ENCODE measurements at regions not wholly inside any gene's neighbourhood (a gene's known extent, or its start where the extent isn't known, plus 50 kb on each side); places are given as distances from the start of the nearest gene placed in this dataset.
"Not testable (repeated sequence)": the region's sequence is repeated elsewhere in the genome, so short reads cannot be mapped to it uniquely, and the experiment has no call there.

DNA sequence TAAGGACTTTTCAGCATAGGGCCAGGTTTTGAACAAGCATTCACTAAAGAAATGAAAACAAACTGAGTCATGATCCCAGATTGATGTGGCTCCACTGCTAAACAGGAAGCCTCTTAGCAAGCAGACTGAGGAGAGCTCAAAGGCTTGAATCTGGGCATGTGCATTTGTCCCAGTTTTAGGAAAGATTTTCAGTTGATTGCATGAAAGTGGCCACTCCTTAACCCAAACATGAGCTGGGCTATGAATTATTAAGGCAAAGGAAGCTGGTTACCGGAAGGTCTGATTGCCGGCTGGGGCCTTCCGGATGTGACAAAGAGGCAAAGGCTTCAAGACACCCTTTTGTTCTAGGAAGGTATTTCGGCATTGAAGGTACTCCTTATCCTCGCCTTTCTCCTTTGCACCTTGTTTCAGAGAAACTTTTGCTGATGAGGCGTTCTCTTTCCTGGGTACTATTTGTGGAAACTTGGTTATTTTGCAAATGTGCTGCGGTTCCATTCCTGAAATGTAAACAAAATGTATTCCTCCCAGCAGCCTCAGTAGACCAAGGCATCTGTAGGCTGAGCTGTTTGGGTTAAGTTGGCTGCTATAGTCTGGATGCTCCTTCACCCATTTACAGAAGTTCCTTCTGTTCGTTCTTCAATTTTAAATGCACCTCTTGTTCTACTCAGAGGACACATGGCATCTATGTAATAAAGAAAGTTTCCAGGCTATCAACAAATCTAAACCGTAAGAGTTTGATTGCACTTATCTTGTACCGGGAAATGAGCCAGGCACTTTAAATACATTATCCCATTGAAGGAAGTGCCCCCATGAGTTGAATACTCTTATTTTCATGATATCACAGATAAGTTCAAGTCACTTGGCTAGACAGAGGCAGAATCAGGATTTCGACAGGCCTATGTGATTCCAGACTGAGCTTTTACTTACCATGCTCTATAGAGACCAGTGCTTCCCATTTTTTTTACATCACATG lies 115.6 kb upstream of the METAP2 start:
- no peak for DNase-seq (ENCODE audit: low read depth, low spot score)
- Mint-ChIP-seq H3K36me3 (ENCODE audit: low read depth) (no peaks in the 10 kb centered on the region), H3K4me1 (no peaks in the 10 kb centered on the region), H3K4me3 (no peak overlapping the region), H3K27ac (ENCODE audit: unreplicated experiment) (no peak overlapping the region), H3K27me3 (ENCODE audit: low read depth) (no peaks in the 10 kb centered on the region), H3K9me3 (no peaks in the 10 kb centered on the region)
- TF ChIP-seq, protein P1, sequence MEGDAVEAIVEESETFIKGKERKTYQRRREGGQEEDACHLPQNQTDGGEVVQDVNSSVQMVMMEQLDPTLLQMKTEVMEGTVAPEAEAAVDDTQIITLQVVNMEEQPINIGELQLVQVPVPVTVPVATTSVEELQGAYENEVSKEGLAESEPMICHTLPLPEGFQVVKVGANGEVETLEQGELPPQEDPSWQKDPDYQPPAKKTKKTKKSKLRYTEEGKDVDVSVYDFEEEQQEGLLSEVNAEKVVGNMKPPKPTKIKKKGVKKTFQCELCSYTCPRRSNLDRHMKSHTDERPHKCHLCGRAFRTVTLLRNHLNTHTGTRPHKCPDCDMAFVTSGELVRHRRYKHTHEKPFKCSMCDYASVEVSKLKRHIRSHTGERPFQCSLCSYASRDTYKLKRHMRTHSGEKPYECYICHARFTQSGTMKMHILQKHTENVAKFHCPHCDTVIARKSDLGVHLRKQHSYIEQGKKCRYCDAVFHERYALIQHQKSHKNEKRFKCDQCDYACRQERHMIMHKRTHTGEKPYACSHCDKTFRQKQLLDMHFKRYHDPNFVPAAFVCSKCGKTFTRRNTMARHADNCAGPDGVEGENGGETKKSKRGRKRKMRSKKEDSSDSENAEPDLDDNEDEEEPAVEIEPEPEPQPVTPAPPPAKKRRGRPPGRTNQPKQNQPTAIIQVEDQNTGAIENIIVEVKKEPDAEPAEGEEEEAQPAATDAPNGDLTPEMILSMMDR (conservative IDR thresholded peaks at IDR 0.05) = no peak

DNA sequence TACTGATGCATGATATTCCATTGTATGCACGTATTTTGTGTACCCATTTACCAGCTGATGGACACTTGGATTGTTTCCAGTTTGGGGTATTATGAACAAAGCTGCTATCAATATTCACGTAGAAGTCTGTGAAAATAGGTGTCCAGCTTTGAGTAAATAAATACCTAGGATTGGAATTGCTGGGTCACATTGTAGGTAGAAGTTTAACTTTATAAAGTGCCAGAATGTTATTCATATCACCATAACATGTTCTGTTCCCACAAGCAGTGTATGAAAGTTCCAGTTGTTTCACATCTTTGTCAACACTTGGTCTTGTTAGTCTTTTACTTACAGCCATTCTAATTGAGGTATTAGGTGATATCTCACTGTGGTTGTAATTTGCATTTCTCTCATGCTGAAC lies 108.0 kb upstream of the METAP2 start:
- Mint-ChIP-seq H3K9me3 (no peaks in the 10 kb centered on the region), H3K4me3 (no peak overlapping the region), H3K36me3 (ENCODE audit: low read depth) (no peaks in the 10 kb centered on the region), H3K4me1 (no peaks in the 10 kb centered on the region), H3K27me3 (ENCODE audit: low read depth) (no peaks in the 10 kb centered on the region), H3K27ac (ENCODE audit: unreplicated experiment) (no peak overlapping the region)
- TF ChIP-seq, protein P1 (conservative IDR thresholded peaks at IDR 0.05) = no peak
- no peak for DNase-seq (ENCODE audit: low read depth, low spot score)

DNA sequence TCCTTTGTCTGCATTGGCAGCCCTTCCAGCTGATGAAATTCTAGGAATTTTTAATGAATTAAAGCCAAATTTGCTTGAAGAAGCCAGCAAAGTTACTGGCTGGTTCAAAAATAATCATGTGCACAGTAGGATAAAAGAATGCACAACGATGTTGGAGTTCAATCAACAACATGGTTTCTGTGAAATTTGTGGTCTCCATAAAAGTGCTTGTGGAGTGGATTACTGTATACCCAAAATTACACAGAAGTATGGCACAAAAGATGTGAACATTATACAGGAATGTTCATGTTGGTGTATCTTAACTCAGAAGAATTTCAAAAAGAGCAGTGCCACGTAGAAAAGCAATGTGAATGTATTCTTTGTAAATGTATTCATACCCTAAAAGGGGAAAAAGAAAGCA lies 105.0 kb upstream of the METAP2 start:
- H3K27ac Mint-ChIP-seq (ENCODE audit: unreplicated experiment) = no peak overlapping the region
- H3K9me3 Mint-ChIP-seq = no peaks in the 10 kb centered on the region
- H3K36me3 Mint-ChIP-seq (ENCODE audit: low read depth) = no peaks in the 10 kb centered on the region
- no peaks in the 10 kb centered on the region for H3K4me1 Mint-ChIP-seq
- DNase-seq (ENCODE audit: low read depth, low spot score) = no peak
- no peak overlapping the region for H3K4me3 Mint-ChIP-seq
- TF ChIP-seq, protein P1 (conservative IDR thresholded peaks at IDR 0.05) = no peak
- H3K27me3 Mint-ChIP-seq (ENCODE audit: low read depth) = no peaks in the 10 kb centered on the region

DNA sequence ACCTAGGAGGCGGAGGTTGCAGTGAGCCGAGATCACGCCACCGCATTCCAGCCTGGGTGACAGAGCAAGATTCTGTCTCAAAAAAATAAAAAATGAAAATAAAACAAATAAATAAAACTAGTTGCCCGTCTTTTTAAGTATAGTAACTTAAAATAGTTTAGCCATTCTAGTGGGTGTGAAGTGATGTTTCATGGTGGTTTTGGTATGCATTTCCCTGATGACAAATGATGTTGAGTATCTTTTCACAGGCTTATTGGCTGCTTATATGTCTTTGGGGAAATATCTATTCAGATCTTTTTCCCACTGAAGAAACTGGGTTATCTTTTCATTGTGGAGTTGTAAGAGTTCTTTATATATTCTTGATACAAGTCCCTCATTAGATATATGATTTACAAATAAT lies 102.4 kb upstream of the METAP2 start:
- no peak for DNase-seq (ENCODE audit: low read depth, low spot score)
- Mint-ChIP-seq H3K27me3 (ENCODE audit: low read depth) (no peaks in the 10 kb centered on the region), H3K4me3 (no peak overlapping the region), H3K9me3 (no peaks in the 10 kb centered on the region), H3K36me3 (ENCODE audit: low read depth) (no peaks in the 10 kb centered on the region), H3K4me1 (no peaks in the 10 kb centered on the region), H3K27ac (ENCODE audit: unreplicated experiment) (no peak overlapping the region)
- TF ChIP-seq, protein P1 (conservative IDR thresholded peaks at IDR 0.05) = no peak

DNA sequence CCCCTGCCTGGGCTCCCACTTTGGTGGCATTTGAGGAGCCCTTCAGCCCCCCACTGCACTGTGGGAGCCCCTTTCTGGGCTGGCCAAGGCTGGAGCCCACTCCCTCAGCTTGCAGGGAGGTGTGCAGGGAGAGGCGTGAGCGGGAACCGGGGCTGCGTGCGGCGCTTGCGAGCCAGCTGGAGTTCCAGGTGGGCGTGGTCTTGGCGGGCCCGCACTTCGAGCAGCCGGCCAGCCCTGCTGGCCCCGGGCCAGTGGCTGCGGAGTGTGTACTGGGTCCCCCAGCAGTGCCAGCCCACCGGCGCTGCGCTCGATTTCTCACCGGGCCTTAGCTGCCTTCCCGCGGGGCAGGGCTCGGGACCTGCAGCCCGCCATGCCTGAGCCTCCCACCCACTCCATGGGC lies 94.5 kb upstream of the METAP2 start:
- H3K27ac Mint-ChIP-seq (ENCODE audit: unreplicated experiment); H3K27me3 Mint-ChIP-seq (ENCODE audit: low read depth); H3K9me3 Mint-ChIP-seq; H3K36me3 Mint-ChIP-seq (ENCODE audit: low read depth); H3K4me1 Mint-ChIP-seq; DNase-seq (ENCODE audit: low read depth, low spot score); H3K4me3 Mint-ChIP-seq: not testable (repeated sequence)

DNA sequence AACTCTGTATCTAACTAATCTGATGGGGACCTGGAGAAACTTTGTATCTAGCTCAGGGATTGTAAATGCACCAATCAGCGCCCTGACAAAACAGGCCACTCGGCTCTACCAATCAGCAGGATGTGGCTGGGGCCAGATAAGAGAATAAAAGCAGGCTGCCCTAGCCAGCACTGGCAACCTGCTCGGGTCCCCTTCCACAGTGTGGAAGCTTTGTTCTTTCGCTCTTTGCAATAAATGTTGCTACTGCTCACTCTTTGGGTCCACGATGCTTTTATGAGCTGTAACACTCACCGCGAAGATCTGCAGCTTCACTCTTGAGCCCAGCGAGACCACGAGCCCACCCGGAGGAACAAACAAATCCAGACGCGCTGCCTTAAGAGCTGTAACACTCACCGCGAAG lies 93.6 kb upstream of the METAP2 start:
- H3K4me3 Mint-ChIP-seq; H3K27me3 Mint-ChIP-seq (ENCODE audit: low read depth); H3K4me1 Mint-ChIP-seq; H3K36me3 Mint-ChIP-seq (ENCODE audit: low read depth); DNase-seq (ENCODE audit: low read depth, low spot score); H3K9me3 Mint-ChIP-seq; H3K27ac Mint-ChIP-seq (ENCODE audit: unreplicated experiment): not testable (repeated sequence)

Measured in neural crest cell (in vitro differentiated cells).